RCC 7860 (cell line): ENCODE measurements at regions not wholly inside any gene's neighbourhood (a gene's known extent, or its start where the extent isn't known, plus 50 kb on each side); places are given as distances from the start of the nearest gene placed in this dataset.

Experiments
- DNase-seq: peaks from one replicate; pipeline ENCODE4 v3.0.0-alpha.2; 2015; ENCODE audit warnings: low spot score
- FAIRE-seq: peaks from 2 replicates; lab custom pipeline; 2012; peaks lifted over from hg19 to GRCh38; lab: Jason Lieb, UNC

DNA sequence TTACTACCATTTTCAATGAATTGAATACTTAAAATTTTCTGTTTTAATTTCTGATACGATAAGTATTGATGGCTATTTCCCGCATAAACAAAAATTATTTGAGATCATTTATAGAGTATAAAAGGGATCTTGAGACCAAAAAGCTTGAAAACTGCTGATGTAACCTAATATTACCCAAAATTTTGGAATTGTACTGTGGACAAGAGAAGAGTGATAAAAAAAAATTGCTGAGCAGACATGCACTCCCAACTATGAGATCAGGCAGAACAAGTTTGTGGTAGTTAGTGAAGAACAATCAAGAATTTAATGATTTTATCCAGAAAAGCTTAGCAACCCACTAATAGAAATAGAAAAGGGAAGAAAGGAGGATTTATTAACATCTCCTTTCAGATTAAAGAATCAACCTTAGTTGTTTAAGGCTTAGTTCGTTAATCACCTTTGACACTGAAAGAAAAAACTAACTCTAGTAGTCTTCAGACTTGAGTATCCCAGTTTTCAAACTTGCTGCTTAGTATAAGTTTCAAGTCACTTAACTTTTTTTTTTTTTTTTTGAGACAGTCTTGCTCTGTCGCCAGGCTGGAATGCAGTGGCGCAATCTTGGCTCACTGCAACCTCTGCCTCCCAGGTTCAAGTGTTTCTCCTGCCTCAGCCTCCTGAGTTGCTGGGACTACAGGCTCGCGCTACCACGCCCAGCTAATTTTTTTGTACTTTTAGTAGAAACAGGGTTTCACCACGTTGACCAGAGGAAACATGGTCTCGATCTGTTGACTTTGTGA, 50.6 kb upstream of the ZC3HAV1 start:
- DNase-seq (no peak), FAIRE-seq (peak; percentile 11)

DNA sequence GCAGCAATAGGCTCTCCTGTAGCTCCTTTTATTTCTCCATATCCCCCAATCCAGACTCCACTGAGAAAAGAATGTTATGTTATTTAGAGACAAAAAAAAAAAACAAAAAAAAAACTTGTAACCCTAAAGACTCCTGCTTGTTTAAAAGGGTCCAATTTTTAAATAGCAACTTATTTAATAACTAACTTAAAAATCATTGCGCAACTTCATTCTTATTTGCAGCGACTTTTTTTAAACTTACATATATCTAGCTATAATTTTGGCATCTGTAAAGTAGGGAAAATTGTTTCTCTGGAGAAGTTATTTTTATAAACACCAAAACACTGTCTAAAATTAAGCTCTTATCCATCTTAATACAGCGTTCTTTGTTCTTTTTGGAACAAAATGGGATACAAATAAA, 59.0 kb upstream of the ZC3HAV1 start:
- DNase-seq, result no peak
- no peak for FAIRE-seq

DNA sequence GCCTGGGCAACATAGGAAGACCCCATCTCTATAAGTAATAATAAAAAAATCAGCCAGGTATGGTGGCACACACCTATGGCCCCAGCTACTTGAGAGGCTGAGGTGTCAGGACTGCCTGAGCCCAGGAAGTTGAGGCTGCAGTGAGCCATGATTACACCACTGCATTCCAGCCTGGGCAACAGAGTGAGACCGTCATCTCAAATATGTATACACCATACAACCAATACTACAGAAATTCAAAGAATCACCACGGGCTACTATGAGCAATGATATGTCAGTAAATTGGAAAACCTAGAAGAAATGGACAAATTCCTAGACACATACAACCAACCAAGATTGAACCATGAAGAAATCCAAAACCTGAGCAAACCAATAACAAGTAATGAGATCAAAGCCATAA, 60.3 kb upstream of the ZC3HAV1 start:
- DNase-seq (no peak), FAIRE-seq (no peak)

DNA sequence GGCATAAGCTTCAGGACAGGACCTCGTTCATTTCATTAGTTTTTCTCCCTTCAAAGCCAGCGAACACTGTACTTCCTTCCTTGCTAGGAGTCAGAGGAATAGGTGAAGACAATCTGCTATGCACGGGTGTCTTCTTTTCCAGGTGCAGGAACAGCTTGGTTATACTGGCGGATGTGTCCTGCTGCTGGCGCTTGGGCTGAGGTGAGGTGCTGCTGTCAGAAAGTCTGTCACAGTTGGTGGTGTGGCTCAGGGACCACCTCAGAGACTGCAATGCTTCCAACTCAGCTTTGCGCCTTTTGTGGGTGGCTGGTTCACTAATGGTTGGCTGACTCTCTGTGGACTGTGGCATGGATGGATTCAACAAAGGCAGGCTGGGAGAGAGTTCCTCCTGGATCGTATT, 58.3 kb upstream of the UBN2 start:
- DNase-seq, result no peak
- FAIRE-seq, result no peak

DNA sequence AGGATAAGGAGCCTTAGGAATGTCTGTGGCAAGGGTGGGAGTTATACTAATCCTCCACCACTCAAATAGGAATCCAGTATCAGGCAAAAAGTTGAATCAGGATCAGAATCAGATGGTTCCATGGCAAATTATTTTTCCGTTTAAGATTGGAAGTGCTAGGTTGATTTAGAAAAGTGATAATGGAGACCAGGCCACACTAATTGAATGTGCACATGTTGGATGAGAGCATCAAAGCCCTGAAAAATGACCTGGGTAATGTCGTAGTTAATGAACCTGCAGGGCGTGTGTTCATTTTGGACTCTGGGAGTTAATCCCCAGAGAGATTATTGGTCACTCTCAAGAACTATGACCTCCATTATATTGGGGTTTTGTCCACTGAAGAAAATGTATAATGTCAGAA, 53.3 kb upstream of the UBN2 start:
- FAIRE-seq (no peak), DNase-seq (no peak)

DNA sequence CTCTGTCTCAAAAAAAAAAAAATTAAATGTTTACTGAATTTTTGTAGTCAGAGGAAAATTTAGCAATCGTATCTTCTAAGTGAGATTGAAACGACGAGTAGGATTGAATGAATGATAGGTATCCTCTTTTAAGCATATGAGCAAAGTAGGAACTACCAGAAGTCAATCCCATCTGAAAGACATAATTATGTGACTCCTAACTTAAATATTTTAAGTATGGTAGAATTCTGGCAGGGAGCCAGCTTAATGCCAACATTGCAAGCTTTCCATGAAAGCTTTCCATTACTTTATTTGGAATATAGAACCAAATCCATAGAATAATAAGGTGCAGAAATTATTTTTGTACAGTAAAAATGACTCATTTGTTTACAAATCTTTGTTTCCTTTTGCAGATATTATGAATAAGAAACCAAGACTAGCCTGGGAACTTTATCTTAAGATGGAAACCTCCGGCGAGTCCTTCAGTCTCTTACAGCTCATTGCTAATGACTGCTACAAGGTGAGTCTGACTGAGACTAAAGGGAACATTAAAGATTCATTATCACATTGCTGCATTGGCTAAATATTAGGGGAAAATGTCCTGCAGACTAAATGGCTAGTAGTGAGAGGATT, 50.2 kb upstream of the UBN2 start:
- DNase-seq (no peak), FAIRE-seq (no peak)
